Astrocyte of the spinal cord (primary cell): ENCODE measurements at regions not wholly inside any gene's neighbourhood (a gene's known extent, or its start where the extent isn't known, plus 50 kb on each side); places are given as distances from the start of the nearest gene placed in this dataset.
"Not testable (repeated sequence)": the region's sequence is repeated elsewhere in the genome, so short reads cannot be mapped to it uniquely, and the experiment has no call there.

Source experiments
- DNase-seq: peaks from one replicate; pipeline ENCODE4 v3.0.0; 2011; ENCODE audit warnings: low read depth, low spot score
- H3K4me3 ChIP-seq: 2 replicates; pipeline ENCODE4 v1.5.1; 2011; ENCODE audit warnings: low read depth, mild to moderate bottlenecking, low read length, moderate library complexity
- CTCF ChIP-seq: IDR thresholded peaks from 2 replicates; pipeline ENCODE4 v1.5.1; 2012; ENCODE audit warnings: low read depth, mild to moderate bottlenecking, low read length, inconsistent platforms
- in situ Hi-C: cut with HindIII; loops from 2 replicates; pipeline ENCODE4 v1.10.0; 2017; ENCODE audit warnings: low sequenced_read_pairs

GRCh38 chr9:38329968-38330367 lies 62.5 kb upstream of the ALDH1B1 start:
- in situ Hi-C loops, result no loop called here
- DNase-seq, result no peak
- H3K4me3 ChIP-seq, result no peak overlapping the region
- no peak for TF ChIP-seq CTCF

- in situ Hi-C loops, result no loop called here
- no peak overlapping the region for H3K4me3 ChIP-seq
- DNase-seq, result no peak
- TF ChIP-seq CTCF, result no peak
Observed at GRCh38 chr9:38328765-38329164, 63.7 kb upstream of the ALDH1B1 start.

GRCh38 chr9:38326122-38326521 lies 66.4 kb upstream of the ALDH1B1 start:
- no peak for TF ChIP-seq CTCF

GRCh38 chr9:38324213-38324612 lies 68.3 kb upstream of the ALDH1B1 start:
- in situ Hi-C loops, DNase-seq, H3K4me3 ChIP-seq: not testable (repeated sequence)

More at GRCh38 chr9:38326122-38326521, 66.4 kb upstream of the ALDH1B1 start:
- in situ Hi-C loops, result no loop called here
- H3K4me3 ChIP-seq, result no peak overlapping the region
- no peak for DNase-seq

- in situ Hi-C loops, result no loop called here
- no peak for TF ChIP-seq CTCF
- H3K4me3 ChIP-seq, result no peak overlapping the region
- DNase-seq, result no peak
Observed at GRCh38 chr9:38322937-38323336, 69.6 kb upstream of the ALDH1B1 start.

GRCh38 chr9:38319496-38320173 lies 72.9 kb upstream of the ALDH1B1 start:
- H3K4me3 ChIP-seq, result no peak overlapping the region
- no peak for DNase-seq
- TF ChIP-seq CTCF, result no peak
- in situ Hi-C loops, result no loop called here

- peak; percentile 12 for DNase-seq
- in situ Hi-C loops, result no loop called here
- H3K4me3 ChIP-seq, result no peak overlapping the region
- TF ChIP-seq CTCF, result no peak
Observed at GRCh38 chr9:38318759-38319495, 73.6 kb upstream of the ALDH1B1 start.
